HPDE6-E6E7 (cell line): ENCODE measurements at regions not wholly inside any gene's neighbourhood (a gene's known extent, or its start where the extent isn't known, plus 50 kb on each side); places are given as distances from the start of the nearest gene placed in this dataset.

Source experiments
- DNase-seq: peaks from one replicate; pipeline ENCODE4 v3.0.0; 2011; ENCODE audit warnings: missing footprints; ENCODE audit errors: extremely low spot score

DNA sequence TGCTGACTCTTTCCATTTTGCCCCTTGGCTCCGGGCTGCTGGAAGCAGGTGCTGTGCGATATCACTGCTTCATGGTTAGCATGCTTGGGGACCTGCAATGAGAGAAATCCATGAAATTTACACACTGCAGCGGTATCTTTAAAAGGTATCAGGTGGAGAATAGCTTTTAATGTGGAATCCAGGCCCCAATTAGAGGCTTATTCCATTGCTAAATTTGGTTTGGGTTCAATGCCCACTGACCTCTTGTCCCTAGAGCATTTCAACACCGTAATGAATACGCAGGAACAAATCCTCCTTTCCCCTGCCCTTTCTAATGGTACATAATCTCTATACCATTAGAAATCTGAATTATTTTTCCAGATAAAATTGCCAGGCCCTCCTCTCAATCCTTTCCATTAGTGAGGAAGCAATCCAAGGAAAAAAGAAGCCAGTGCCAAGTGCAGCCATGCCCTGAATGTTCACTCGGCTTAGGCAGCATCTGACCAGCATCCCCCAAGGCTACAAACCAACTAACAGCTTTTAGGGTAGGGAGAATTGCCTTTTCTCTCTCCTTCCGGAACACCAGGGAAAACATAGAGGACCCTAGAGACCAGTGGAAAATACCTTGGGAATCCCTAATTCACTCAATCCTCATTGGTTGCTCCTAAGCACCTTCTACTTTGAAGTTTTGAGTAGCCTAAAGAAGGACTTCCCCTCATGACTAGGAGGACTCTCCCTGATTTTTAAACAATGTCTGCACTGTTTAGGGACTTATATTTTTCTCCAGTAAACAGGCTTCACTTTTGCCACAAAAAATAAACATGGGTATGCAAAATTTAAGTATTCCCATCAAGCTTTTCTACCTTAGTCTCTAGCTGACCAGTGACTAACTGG is 143.1 kb downstream of the QRSL1 start:
- no peak for DNase-seq

DNA sequence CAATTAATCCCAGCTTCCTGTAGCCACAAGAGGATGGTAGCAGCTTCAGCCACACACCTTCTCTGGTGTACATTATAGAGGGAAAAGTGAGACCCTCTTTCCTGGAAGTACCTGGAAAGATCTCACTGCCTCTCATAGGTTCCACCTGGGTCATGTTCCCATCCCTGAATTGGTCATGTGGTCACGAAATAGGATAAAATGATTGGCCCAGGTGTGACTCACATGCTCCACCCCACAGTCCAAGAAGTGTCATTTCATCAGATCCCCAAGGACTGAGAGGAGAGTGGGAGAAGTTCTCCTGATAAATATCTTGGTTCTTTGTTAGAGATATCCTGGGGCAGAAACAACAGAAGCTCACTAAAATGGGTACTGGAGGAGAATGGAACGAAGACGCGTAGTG is 142.4 kb downstream of the QRSL1 start:
- no peak for DNase-seq

DNA sequence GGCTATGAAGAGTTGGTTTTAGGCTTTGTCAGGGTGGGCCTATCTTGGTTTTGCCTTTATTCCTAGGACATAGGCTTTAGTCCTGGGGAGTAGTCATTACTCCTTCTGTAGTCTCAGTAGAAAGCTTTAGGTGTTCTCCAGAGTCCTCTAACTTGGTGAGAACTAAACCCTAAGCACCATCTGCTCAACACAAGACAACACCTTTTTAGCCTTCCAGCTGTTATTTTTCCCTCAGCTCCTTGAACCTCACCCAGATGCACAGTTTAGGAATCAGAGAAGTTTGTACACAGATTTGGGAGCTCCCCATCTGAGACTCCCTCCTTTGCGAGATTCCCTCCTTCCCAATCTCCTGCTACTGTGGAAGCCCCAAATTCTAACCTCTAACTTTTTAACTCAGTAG is 141.3 kb downstream of the QRSL1 start:
- no peak for DNase-seq

DNA sequence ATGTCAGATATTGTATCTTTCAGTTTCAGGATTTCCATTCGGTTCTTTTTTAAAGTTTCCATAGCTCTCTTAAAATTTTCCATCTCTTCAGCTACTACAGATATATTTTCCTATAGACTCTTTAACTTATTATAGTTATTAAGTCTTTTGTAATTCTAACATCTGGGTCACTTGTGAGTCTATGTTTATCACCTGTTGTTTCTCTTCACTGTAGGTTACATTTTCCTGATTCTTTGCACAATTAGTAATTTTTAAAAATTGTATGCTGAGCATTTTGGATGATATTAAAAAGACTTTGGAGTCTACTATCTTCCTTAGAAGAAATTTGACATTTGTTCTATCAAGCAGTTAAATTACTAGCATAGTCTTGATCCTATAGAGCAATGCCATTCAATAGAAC is 140.7 kb downstream of the QRSL1 start:
- DNase-seq = no peak

DNA sequence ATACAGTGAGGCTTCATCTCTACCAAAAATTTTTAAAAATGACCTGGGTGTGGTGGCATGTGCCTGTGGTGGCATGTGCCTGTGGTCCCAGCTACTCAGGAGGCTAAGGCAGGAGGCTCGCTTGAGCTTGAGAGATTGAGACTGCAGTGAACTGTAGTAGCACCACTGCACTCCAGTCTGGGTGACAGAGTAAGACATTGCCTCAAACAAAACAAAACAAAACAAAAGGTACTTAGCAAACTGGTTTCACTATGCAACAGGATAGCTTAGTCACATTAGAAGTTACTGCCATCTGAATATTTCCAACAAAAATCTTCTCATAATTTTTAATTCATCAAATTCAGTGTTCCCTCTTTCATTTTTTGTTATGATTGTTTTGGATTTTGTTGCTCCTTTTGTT is 137.9 kb downstream of the QRSL1 start:
- no peak for DNase-seq

DNA sequence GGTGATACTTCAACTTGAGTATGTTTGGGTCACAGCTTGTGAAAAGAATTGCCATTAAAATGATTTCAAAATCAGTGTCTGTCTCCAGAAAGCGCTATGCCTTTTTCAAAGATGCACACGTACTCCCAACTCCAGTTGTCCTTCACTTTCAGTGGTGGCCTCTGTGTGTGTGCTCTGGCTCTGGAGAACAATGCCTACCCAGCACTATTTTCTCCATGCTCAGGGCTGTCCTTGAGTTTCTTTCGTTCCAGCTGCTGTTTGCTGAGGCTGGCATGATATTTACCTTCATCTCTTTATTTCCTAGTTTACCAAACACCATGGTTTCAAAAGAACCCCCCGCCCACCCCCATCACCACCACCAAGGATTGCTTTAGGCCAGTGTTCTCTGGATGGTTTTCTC is 136.8 kb downstream of the QRSL1 start:
- DNase-seq = no peak

DNA sequence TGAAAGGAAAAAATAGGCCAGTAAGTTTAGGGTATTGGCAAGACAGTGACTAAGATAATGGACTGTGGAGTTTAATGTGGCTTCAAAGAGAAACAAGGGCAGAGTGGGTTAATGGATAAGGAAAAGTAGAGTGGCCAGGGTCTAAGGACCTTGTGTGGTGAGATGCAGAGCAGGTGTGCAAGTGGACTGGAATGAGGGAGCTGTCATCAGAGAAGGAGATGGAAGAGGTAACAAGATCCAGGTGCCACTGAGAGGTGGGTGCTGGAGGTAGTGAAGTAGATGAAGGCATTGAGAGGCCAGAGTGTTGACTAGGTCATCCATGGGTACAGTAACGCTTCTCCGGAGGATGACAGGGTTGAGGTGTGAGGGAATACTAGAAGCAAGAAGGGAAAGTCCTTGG is 136.1 kb downstream of the QRSL1 start:
- no peak for DNase-seq

DNA sequence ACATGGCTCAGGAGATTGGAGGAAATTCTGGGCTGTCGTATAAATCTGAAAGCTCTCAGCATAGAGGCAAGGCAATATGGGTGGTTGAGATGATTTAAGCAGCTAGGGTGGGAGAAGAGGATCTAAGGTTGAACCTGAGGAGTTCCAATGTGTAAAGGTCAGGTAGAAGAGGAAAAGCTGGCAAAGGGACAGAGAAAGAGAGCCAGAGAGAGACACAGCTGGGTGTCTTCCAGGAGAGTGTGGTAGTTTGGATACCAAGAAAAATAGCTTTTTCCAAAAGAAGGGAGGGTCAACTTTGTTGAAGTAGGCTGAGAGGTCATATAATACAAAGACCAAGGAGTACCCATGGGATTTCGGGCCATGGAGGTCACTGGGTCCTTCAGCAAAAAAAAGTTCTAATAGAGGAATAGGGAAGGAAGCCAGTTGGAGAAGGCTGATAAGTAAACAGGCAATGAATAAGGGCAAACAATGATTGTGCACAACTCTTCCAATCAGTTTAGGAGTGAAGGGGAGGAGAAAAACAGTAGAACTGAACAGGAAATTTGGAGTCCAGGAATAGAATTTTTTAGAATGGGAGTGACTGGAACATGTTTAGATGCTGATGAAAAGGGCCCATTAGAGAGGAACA is 135.1 kb downstream of the QRSL1 start:
- no peak for DNase-seq

DNA sequence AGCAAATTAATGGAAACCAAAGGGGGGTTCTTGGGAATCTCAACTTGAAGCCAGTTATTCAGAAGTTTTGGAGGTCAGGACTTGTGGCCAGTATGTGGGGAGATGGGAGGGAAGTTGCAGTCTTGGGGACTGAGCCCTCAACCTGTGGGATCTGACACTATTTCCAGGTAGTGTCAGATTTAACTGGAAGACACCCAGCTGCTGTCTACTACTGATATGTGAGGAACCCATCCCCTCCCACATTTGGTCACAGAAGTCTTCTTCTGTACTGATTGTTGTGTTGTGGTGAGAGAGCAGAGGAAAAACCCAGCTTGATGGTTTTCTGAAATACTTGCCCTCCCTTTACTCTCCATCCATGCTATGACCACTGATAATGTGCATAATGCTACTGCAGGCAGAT is 134.0 kb downstream of the QRSL1 start:
- no peak for DNase-seq

DNA sequence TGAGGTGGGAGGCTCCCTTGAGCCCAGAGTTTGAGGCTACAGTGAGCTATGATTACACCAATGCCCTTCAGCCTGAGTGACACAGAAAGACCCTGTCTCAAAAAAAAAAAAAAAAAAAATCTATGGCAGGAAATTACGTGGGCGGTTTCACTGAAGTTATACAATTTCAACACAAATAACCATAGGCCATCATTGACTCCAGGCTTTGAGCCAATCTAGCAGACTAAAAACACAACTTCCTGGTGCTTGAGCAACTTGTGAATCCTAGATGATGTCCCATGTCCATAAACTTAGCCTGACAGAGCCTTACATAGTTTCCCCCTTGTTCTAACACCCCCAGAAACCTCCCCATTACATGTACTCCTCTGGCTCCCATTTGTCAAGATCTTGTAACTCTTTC is 131.8 kb downstream of the QRSL1 start:
- DNase-seq = no peak

DNA sequence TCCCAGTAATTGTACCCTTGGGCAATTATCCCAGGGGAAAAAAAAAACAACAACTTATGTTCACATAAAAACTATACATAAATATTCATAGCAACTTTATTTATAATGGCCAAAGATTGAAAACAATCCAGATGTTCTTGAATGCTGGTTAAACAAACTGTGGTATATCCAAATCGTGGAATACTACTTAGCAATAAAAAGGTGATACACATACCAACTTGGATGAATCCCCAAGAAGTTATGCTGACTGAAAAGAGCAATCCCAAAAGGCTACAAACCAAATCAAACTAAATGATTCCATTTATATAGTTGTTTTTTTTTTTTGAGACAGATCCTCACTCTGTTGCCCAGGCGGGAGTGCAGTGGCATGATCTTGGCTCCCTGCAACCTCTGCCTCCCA is 129.7 kb downstream of the QRSL1 start:
- no peak for DNase-seq

DNA sequence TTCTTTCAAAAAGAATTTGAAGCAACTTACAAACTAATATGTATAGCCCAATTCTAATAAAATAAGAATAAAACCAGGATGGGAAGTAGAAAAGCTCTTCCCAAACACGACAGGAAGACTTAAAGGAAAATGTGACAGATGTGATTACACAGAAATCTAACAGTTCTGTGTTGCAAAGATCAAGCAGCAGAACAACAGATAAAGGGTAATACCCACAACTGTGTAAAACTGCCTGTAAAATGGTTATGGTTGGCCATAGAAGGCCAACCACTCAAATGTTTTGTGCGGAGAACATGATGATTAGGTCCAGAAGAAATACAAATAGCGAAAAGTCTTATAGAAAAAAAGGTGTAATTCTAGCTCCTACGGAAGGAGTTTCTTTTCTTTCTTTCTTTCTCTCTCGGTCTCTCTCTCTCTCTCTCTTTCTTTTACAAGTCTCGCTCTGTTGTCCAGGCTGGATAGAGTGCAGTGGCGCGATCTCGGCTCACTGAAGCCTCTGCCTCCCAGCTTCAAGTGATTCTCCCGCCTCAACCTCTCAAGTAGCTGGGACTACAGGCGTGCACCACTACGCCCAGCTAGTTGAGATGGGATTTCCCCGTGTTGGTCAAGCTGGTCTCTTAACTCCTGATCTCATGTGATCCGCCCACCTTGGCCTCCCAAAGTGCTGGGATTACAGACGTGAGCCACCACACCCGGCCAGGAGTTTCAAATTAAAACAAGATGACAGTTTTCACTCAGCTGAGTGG is 128.5 kb downstream of the QRSL1 start:
- no peak for DNase-seq

DNA sequence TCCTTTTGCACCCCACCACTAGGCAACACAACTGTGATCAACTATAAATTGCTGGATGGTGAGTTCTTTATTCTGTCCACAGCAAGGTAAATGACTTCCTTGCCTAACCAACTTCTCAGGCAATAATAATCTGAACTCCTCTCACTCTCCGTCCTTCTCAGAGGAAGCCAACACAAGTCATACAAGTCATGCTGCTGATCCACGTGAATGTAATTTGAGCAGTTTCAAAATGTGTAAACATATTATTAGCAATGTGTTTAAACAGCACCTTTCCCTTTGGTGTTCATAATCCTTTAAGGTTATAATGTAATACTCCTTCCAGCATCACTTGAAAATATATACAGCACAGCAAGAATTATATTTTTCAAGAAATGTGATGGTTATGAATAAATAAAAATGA is 127.9 kb downstream of the QRSL1 start:
- DNase-seq = no peak

DNA sequence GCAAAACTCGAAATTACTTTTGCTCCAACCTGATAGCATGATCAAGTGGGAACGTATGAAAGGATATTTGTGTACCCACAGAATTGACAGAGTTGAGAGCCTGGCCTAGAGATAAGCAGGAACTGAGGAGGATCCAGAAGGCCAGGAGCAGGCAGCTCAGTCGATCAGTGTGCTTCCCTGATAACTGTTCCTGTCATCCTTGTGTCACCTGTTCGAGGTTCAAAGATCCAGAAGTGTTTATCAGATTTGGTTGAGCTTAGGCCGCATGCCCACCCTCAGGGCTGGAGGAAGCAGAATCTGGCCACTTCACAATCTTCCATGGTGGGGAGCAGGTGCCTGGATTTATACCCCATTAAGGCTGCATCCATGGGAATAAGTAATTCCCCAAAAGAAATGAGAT is 124.8 kb downstream of the QRSL1 start:
- DNase-seq = no peak

DNA sequence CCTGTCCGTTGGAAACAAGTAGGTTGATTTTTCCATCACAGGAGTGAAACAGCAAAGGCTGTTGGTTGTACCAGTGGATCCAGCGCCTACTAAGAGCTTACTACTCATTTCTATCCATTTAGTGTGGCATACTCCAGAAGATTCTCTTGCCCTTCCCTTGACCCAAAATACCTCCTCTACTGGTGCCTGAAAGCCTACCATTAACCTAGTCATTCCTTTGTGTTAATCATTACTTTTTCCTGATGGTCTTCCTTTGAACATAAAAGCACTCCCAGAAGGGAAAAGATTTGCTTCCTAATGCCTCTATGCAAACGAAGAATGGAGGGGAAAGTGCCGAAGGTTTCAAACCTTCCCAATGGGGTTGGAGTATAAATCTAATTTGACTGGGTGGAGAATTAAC is 123.3 kb downstream of the QRSL1 start:
- DNase-seq = no peak

DNA sequence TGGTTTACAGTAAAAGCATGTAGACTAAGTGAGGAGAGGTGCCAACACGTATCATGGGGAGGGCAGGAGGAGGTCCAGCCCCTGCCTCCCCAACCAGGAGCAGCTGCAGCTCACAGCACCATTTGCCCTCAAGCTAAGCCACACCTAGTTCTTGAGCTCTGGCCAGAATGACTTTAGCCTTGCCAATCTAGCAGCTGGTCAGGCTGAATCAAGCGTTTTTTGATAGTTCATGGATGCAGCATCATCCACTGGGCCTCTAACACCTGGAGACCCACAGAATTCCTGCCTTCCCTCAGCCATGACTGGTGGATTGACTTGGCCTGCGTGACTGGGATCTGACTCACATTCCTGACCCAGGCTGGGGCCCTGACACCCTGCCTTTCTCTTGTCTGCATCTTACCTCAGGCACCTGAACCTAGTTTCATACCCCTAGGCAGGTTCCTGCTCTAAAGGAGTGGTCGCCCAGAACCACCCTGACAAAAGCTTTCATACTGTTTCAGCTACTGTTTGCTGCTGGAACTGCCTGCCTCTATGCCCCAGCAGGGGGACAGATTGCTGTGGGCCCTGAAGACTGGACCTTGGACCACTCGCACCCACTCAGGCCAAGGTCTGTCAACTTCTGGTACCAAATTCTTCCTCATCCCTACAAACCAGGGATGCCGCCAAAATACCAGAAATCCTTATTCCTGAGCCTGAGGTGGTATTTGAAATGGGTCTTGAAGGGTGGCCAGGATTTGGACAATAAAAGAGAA is 122.3 kb downstream of the QRSL1 start:
- DNase-seq = peak; percentile 93

DNA sequence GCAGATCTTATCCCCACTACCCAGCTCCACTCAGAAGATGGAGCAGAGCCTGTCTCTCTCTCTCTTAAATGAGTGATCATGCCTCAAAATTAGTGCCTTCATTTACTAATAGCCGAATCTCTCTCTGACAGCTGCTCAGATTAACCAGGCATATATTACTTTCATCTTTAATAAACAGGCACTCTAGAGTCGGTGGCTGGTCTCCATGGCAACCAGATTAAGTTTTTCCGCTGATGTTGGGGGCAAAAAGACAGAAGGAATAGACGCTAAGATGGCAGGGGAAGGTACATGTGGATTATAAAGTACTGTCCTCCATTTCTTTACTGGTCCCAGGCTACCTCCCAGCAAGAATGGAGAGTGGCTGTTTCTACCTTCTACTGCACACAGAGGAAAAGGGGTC is 121.6 kb downstream of the QRSL1 start:
- no peak for DNase-seq

DNA sequence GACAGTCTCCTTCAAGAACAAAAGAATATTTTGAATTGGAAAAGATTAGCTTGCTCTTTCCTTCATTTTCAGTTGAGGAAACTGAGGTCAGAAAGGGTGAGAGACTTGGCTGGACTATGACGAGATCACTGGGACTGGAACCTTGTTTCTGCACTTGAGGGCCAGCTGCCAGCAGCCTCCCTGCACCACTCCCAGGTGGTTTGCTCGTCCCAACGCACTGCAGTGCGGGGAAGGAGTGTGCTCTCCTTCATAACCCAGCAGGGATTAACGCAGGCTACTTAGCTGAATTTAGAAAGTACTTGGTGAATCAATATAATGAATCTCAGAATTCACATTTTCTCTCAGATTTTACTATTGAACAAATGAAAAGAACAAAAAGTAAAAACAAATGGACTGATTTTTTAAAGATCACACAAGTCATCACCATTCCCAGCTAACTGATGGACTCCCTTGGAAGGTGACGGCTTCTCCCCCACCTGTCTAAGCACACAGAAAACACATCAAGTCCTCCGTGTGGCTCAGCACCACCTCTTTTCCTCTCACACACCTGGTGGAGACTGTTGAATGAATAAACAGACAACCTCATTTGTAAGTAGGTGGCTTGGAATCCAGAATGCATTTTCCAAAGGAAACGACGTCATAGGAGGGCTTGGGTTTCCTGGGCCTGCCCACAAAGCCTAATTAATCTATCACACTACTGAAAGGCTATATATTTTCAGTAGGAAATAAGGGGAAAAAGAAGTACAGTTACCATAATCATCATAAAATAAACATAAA is 121.0 kb downstream of the QRSL1 start:
- no peak for DNase-seq

DNA sequence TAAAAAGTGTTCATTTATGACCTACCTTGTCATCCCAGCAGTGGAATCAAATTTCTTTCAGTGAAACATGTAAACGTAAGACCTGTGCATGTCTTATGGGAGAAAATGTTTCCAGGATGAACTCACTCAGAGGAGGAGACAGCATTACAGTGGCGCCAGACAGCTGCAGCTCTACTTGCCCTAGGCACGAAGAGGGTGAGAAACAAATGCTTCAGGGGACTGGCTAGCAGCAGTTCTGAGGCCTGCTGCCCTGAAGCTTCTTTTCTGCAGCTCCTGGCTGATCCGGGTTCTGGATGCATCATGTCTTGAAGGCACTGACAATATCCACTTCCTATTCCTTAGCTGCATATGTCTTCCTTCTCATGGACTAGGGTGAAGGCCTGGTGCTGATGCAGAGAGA is 120.2 kb downstream of the QRSL1 start:
- no peak for DNase-seq

DNA sequence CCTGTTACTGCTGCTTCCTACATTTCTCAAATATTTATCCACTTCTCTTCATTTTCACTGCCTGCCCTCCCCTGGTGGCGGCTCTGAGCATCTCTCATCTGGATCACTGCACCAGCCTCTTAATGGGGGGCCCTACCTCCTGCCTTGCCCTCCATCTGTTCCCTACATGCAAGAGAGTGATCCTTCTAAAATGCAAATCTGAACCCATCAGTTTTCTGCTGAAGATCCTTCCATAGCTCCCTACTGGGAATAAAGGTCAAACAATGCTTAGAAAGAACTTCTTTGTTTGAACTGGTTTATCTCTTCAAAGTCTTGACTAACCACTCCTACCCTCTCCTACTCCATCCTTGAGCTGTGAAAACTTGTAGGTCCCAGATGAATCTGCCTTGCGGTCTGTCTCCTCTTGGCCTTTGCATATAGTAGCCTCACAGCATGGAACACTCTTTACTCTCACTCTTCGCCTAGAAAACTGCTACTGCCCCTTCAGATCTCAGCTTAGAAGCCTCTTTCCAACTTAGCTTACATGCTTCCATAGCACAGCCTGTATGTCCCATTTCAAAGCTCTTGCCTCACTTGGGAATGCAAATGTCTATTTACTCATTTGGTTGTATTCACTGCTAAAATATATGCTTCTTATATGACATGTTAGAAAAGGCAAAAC is 119.3 kb downstream of the QRSL1 start:
- DNase-seq = no peak

DNA sequence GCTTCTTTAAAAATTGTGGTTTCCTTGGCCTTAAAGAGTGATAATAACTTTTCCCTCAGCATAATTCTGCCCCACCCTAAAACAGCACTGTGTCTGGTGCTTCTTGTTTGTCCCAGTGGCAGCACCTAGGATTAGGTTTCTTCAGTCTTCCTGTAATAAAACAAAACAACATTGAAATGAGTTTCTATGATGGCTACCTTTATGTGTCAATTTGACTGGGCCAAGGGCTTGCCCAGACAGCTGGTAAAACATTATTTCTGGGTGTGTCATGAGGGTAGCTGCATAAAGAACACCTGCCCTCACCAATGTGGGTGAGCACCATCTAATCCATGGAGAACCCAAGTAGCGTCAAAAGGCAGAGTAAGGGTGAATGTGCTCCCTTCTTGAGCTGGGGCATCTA is 117.8 kb downstream of the QRSL1 start:
- no peak for DNase-seq
